T follicular helper cell (primary cell): ENCODE measurements at regions not wholly inside any gene's neighbourhood (a gene's known extent, or its start where the extent isn't known, plus 50 kb on each side); places are given as distances from the start of the nearest gene placed in this dataset.

Source experiments
- DNase-seq: peaks from one replicate; pipeline ENCODE4 v3.0.0-alpha.2; 2020; ENCODE audit warnings: low read depth

- no peak for DNase-seq
These were observed 467.0 kb upstream of the PKDCC start for GRCh38 chr2:41580806-41581205.

GRCh38 chr2:41595240-41595639, 452.6 kb upstream of the PKDCC start:
- no peak for DNase-seq

- no peak for DNase-seq
These were observed 450.1 kb upstream of the PKDCC start for GRCh38 chr2:41597680-41598079.

- DNase-seq: no peak
These were observed 449.5 kb upstream of the PKDCC start for GRCh38 chr2:41598161-41598894.

GRCh38 chr2:41600460-41600859, 447.4 kb upstream of the PKDCC start:
- DNase-seq: no peak

- DNase-seq: no peak
These were observed 445.5 kb upstream of the PKDCC start for GRCh38 chr2:41602341-41602740.

GRCh38 chr2:41605311-41605710, 442.5 kb upstream of the PKDCC start:
- DNase-seq: no peak

GRCh38 chr2:41605914-41606313, 441.9 kb upstream of the PKDCC start:
- no peak for DNase-seq

GRCh38 chr2:41610501-41611190, 437.2 kb upstream of the PKDCC start:
- no peak for DNase-seq

GRCh38 chr2:41618754-41619153, 429.1 kb upstream of the PKDCC start:
- DNase-seq: no peak

GRCh38 chr2:41621095-41621494, 426.7 kb upstream of the PKDCC start:
- DNase-seq: no peak

GRCh38 chr2:41621563-41621962, 426.3 kb upstream of the PKDCC start:
- no peak for DNase-seq

- DNase-seq: no peak
These were observed 425.5 kb upstream of the PKDCC start for GRCh38 chr2:41622301-41622700.

- no peak for DNase-seq
These were observed 420.9 kb upstream of the PKDCC start for GRCh38 chr2:41626936-41627335.

- DNase-seq: no peak
These were observed 413.1 kb upstream of the PKDCC start for GRCh38 chr2:41634686-41635085.

- DNase-seq: no peak
These were observed 402.9 kb upstream of the PKDCC start for GRCh38 chr2:41644936-41645335.

- no peak for DNase-seq
These were observed 400.3 kb upstream of the PKDCC start for GRCh38 chr2:41647468-41648050.

- DNase-seq: no peak
These were observed 390.6 kb upstream of the PKDCC start for GRCh38 chr2:41657226-41657625.

- DNase-seq: no peak
These were observed 388.1 kb upstream of the PKDCC start for GRCh38 chr2:41659758-41660157.

- DNase-seq: no peak
These were observed 385.4 kb upstream of the PKDCC start for GRCh38 chr2:41662461-41662860.

- DNase-seq: no peak
These were observed 384.8 kb upstream of the PKDCC start for GRCh38 chr2:41663056-41663455.

GRCh38 chr2:41668529-41668928, 379.3 kb upstream of the PKDCC start:
- no peak for DNase-seq

GRCh38 chr2:41678639-41679038, 369.2 kb upstream of the PKDCC start:
- no peak for DNase-seq
